ENCODE measurements at regions not wholly inside any gene's neighbourhood (a gene's known extent, or its start where the extent isn't known, plus 50 kb on each side); places are given as distances from the start of the nearest gene placed in this dataset.
"Not testable (repeated sequence)": the region's sequence is repeated elsewhere in the genome, so short reads cannot be mapped to it uniquely, and the experiment has no call there.

- not testable (repeated sequence) for TF ChIP-seq POLR2A, CTCF (IDR thresholded peaks at IDR 0.05)
These were observed 1789.7 kb downstream of the SLITRK5 start for GRCh38 chr13:89460895-89461294.

Data from esophagus squamous epithelium (tissue), 4 donors.